ENCODE measurements at regions not wholly inside any gene's neighbourhood (a gene's known extent, or its start where the extent isn't known, plus 50 kb on each side); places are given as distances from the start of the nearest gene placed in this dataset.

DNA sequence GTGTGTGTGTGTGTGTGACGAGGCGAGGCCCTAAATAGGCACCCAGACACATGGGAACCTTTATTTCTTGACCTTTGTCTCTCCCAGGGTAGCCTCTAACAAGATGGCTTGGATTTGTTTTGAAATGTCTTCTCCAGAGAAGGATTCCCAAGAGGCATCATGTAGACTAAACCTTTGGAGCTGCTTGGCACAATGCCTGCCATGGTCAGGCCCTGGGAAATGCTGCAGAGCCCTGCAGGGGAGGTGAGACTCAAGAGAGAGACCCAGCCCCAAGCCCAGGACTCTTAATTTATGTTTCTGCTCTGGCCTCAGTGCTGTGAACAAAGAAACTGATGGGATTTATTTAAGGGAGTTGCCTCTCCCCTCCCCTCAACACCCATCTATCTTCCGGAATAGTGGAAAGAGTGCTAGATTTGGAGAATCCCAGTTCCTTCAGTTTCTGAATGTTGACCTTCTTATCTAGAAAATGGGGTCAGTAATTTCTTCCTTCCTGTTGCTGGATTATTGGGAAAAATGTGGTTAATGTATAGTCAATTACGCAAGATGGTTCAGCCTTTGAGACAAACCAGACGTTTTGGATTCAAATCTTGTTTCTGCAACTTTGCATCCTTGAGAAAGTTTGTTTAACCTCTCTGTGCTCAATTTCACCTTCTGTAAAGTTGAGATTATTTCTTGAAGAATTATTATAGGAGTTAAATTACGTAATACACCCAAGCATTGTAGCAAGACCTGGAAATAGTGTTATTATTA is 434.8 kb downstream of the MAFB start:
- TF ChIP-seq POLR2A (IDR thresholded peaks at IDR 0.05; ENCODE audit: low read depth, low read length) (no peak), PAX5 (IDR thresholded peaks at IDR 0.05; ENCODE audit: insufficient read depth, low read length, severe bottlenecking) (no peak), POLR2AphosphoS5 (IDR thresholded peaks at IDR 0.05; ENCODE audit: low read depth, low read length) (no peak), SPI1 (IDR thresholded peaks at IDR 0.05; ENCODE audit: low read depth, low read length) (no peak), POU2F2 (IDR thresholded peaks at IDR 0.05; ENCODE audit: low read depth, low read length) (no peak)

Data from GM12891 (cell line).